ENCODE measurements at regions not wholly inside any gene's neighbourhood (a gene's known extent, or its start where the extent isn't known, plus 50 kb on each side); places are given as distances from the start of the nearest gene placed in this dataset.
"Not testable (repeated sequence)": the region's sequence is repeated elsewhere in the genome, so short reads cannot be mapped to it uniquely, and the experiment has no call there.

- DNase-seq, result peak; percentile 39
Measured at GRCh38 chr5:166123717-166124116, 2167.7 kb upstream of the WWC1 start.

- no peak for DNase-seq
Measured at GRCh38 chr5:166127766-166128570, 2163.5 kb upstream of the WWC1 start.

GRCh38 chr5:166145107-166145506, 2146.3 kb upstream of the WWC1 start:
- not testable (repeated sequence) for DNase-seq

- no peak for DNase-seq
Measured at GRCh38 chr5:166163996-166164610, 2127.3 kb upstream of the WWC1 start.

- no peak for DNase-seq
Measured at GRCh38 chr5:166165596-166165995, 2125.8 kb upstream of the WWC1 start.

GRCh38 chr5:166166071-166166470, 2125.4 kb upstream of the WWC1 start:
- DNase-seq, result no peak

GRCh38 chr5:166172597-166172996, 2118.8 kb upstream of the WWC1 start:
- DNase-seq, result no peak

GRCh38 chr5:166178411-166179080, 2112.9 kb upstream of the WWC1 start:
- no peak for DNase-seq

GRCh38 chr5:166185185-166185584, 2106.3 kb upstream of the WWC1 start:
- DNase-seq, result no peak

GRCh38 chr5:166188501-166189325, 2102.7 kb upstream of the WWC1 start:
- DNase-seq, result no peak

- no peak for DNase-seq
Measured at GRCh38 chr5:166192696-166193095, 2098.7 kb upstream of the WWC1 start.

GRCh38 chr5:166195981-166196380, 2095.5 kb upstream of the WWC1 start:
- DNase-seq, result no peak

- DNase-seq, result no peak
Measured at GRCh38 chr5:166200532-166200931, 2090.9 kb upstream of the WWC1 start.

- no peak for DNase-seq
Measured at GRCh38 chr5:166211640-166212039, 2079.8 kb upstream of the WWC1 start.

GRCh38 chr5:166236327-166236726, 2055.1 kb upstream of the WWC1 start:
- DNase-seq, result no peak

- no peak for DNase-seq
Measured at GRCh38 chr5:166240705-166241104, 2050.7 kb upstream of the WWC1 start.

- no peak for DNase-seq
Measured at GRCh38 chr5:166245556-166245955, 2045.9 kb upstream of the WWC1 start.

GRCh38 chr5:166251786-166252185, 2039.7 kb upstream of the WWC1 start:
- no peak for DNase-seq

GRCh38 chr5:166257661-166258060, 2033.8 kb upstream of the WWC1 start:
- no peak for DNase-seq

- DNase-seq, result no peak
Measured at GRCh38 chr5:166262395-166262794, 2029.0 kb upstream of the WWC1 start.

GRCh38 chr5:166267907-166268306, 2023.5 kb upstream of the WWC1 start:
- DNase-seq, result no peak

- no peak for DNase-seq
Measured at GRCh38 chr5:166270712-166271111, 2020.7 kb upstream of the WWC1 start.

GRCh38 chr5:166276006-166276405, 2015.4 kb upstream of the WWC1 start:
- no peak for DNase-seq

All from fibroblast of skin of abdomen (primary cell).